HG02571 (cell line): ENCODE measurements at regions not wholly inside any gene's neighbourhood (a gene's known extent, or its start where the extent isn't known, plus 50 kb on each side); places are given as distances from the start of the nearest gene placed in this dataset.
A peak's percentile ranks its signal among the peaks of the same experiment; 100 is the strongest.
"Not testable (repeated sequence)": the region's sequence is repeated elsewhere in the genome, so short reads cannot be mapped to it uniquely, and the experiment has no call there.

Experiments used
- ATAC-seq: cut with Tn5 transposase; IDR thresholded peaks from one replicate; pipeline ENCODE4 v1.9.1; 2021; ENCODE audit warnings: mild to moderate bottlenecking, moderate library complexity; ENCODE audit not compliant: unreplicated experiment

DNA sequence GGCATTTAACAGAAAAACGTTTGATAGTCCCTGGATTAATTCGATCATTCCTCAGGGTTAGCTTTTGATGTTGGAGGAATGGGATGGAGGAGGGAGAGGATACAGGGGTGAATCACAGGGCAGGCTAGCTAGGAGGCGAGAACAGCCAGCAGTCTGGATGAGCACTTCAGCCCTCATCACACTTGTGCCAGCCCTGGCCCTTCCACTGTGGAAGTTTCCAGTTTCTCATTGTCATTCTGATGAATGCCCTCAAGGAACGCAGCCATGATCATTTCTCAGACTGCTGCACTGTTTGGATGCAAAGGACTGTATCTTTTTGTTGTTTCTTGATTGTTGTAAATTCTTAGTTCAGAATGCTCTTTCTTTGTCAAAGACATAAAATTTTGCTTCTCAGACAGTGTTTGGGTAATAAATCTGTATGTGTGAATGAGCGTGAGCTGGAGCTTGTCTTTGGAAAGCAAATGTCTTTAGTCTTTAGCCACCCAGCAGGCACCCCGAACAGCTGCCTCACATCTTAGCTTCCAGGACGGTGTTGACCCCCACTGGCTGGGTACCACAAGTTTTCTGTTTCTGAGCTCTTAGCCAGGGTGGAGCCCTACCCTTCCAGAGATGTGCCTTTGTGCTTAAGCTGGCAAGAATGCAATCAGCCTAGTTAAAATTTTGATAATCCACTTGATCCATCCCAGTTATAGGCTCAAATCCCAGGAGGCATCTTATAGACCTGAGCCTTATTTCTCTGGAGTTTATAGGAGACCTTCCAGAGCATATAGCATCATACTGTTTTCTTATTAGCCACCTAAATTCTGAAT lies 121.1 kb downstream of the PDCD6IP start:
- ATAC-seq, result no peak

DNA sequence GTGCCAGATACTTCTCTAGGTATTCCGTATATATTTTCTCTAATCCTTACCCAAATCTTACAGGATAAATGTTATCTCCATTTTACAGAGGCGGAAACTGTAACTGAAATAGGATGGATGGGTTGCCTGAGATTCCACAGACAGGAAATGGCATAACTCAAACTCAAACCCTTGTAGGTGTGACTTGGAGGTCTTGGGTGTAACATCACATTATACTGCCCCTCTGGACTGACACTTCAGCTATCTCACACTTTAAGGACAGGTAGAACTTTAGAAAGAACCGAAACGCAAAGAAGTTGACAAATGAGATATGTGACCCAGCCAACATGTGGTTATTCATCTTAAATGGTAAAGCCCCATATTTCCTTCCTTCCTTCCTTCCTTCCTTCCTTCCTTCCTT lies 122.1 kb downstream of the PDCD6IP start:
- no peak for ATAC-seq

- no peak for ATAC-seq
Observed at GRCh38 chr3:33921608-33922007, 123.2 kb downstream of the PDCD6IP start.

DNA sequence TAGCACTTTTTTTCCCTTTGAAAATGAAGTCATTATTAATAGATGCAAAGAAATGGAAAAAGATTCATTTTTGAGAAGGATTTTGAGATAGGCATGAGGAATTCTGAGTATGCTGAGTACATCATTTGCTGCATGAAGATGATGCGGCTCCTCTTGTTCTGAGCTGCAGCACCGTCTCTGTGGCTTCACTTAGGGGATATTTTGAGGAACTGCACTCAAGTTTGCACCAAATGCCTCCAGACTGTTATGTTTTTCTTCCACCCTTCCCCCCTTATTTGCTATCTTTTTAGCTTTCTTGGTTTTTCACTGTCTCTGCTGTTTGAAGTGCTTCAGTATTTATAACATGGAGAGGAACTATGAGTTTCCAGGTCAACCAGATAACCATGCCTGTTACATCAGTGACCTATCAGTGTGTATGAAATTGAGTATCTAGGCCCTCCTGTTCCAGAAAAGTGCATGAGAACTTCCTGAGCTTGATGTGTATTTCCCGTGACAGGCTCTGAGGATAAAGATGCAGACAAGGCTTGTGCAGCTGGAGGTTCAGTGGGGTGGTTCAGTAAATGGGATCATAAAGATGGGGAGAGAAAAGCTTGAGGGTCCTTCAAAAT lies 128.7 kb downstream of the PDCD6IP start:
- ATAC-seq, result no peak

DNA sequence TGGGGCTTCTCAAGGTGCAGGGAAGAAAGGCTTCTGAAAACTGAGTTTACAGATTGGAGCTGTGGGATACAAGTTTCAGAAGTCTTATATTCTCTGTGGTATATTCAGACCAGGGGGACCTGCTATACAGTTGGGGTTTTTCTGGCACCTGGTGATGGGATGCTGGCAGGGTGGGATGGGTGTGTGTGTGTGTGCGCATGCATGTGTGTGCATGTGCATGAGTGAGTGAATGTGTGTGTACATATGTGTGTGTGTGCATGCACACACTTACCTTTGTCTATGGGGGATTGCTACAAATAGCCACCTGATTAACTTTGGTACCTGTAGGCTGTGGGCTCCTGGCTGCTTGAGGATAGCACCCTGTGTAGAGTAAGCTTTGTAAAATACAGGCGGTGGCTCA lies 131.4 kb downstream of the PDCD6IP start:
- no peak for ATAC-seq

DNA sequence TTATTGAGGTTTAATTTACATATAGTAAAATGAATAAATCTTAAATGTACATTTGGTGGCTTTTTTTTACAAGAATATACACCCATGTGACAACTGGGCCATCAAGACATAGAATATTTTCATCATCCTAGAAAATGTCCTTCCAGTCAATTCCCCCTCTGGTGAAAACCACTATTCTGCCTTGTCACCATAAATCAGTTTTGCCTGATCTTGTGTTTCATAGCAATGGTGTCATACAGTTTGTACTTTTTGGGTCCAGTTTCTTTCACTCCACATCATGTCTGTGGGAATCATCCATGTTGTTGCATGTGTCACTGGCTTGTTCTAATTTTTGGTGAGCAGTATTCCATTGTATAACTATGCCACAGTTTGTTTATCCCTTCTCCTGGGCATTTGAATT lies 133.1 kb downstream of the PDCD6IP start:
- ATAC-seq, result no peak

DNA sequence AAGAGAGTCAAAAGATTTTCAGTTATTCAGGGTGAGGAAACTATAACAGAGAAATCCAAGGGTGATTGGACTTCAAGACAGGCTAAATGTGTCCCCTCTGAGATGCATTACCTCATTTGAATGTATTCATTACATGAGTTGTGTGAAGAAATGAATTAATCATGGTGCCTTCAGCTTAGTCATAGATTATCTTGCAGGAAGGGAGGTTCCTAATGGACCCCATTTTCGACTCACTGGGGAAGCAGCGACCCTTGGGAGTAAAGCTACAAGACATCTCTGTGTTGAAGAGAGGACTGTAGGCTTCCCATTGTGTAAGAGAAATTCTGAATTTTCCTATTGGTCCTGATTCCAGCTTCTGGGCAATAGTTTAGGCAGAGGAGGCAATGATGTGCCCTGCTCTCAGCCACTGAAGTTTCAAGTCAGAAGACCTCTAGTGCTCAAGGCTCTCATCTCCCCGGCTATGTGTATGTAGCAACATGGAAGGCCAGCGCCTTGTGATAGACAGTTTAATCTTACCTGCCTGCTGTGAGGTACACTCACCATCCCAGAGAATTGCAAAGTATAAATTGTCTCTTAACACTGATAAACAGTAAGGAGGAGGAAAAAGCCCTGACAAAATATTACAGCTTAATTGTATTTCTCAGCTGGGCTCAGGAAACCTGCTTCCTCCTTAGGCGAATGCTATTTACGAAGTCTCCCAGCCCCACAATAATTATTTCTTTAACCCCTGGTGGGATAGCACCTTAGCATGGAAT lies 133.8 kb downstream of the PDCD6IP start:
- ATAC-seq, result no peak

- no peak for ATAC-seq
Observed at GRCh38 chr3:33936171-33936920, 137.9 kb downstream of the PDCD6IP start.

GRCh38 chr3:33936921-33937525 lies 138.6 kb downstream of the PDCD6IP start:
- no peak for ATAC-seq

DNA sequence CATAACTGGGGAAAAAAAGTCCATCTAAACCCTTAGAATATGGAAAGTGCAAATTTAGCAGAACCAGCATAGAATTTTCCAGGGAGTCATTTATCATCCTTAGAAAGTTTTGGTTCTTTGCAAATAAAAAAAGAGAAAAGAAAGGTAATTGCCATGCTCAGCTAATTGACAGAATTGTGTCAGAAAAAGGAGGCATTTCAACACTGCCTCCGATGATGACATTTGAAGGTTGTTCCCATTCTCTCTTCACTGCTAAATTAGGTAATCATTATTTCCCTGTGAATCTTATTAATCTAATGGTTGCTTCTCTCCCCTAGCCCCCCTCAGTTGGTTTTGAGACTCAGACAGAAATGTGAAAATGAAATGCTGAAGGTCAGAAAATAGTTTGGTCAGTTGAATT lies 139.2 kb downstream of the PDCD6IP start:
- ATAC-seq, result no peak

DNA sequence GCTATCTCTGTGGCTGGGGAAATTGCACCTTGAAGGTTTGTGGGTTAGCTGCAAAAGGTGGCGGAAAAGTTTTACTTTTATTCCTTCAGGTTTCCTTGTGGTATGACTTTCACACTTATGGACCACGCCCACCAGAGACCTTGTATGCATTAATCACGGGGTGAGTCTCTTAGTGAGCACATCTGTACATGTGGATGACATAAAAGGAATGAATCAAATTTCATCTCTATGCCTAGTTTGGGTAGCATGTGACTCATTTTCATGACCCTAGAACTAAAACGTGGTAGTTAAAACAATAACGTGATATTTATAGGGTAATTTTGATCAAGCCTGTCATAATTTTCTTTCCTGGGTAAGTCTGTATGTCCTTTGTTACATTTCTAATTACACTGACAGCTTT lies 141.7 kb downstream of the PDCD6IP start:
- ATAC-seq, result no peak

DNA sequence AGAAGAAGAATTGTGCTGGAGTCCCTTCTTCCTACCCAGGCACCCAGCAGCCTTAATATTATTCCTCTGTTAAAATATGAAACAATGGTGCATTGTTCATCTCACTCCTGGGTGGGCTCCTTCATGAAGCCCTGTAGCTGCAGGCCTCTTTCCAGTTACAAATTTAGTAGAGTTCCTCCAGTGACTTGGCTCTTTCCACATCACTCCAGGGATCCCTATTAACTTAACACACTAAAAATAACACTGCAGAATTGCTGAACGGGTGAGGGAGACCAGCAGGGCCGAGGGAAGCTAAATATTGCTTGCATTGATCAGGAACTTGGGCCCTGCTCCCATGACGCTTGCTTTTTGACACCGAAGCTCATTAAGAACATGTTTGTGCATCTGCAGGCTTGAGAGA lies 142.3 kb downstream of the PDCD6IP start:
- ATAC-seq, result no peak

DNA sequence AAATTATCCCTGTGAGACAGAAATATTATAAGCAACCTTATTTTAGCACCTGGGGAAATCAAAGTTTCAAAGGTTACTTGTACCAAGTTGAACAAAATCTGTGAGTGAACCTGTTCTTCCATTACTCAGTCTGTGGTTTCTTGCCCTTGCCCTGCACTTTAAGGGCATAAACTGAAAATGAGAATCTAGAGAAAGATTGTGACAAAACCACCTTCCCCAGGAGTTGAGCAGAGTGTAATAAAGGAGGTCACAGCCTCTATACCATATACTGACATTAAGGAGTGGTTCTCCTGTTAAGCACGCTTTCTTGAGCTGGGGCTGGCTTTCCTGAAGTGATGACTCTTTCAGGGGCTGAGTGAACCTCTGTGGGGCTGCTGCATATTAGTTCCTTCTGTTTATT lies 143.4 kb downstream of the PDCD6IP start:
- ATAC-seq, result peak; percentile 60

DNA sequence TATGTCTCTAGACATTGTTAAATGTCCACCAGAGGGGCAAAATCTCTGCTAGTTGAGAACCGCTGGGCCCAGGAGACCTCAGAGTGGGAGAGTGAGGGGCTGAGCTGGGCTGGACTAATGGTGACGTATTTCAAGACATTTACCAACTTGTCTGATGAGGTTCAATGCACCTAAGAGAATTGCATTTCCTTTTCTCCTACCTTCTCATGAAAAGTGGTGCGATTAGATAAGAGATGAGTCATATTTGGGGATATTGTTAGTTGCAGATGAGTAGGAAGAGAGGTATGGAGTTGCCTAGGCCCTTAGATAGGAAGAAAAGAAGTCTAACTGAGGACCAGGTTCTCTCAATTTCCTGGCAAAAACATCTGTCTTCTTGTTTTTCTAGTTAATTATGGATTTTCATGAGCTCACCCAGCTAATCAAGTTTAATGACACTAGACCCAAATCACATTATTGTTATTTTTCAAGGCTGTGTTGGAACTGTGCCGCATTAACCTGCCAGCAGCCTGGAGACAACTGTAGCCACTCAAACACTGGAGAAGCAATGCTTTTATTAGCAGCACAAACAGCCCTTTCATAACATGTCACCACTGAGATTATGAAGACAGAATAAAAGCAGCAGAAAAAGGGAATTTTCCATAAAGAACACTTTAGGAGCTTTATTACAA lies 144.2 kb downstream of the PDCD6IP start:
- no peak for ATAC-seq

- ATAC-seq, result no peak
Observed at GRCh38 chr3:33943277-33943676, 144.8 kb downstream of the PDCD6IP start.

DNA sequence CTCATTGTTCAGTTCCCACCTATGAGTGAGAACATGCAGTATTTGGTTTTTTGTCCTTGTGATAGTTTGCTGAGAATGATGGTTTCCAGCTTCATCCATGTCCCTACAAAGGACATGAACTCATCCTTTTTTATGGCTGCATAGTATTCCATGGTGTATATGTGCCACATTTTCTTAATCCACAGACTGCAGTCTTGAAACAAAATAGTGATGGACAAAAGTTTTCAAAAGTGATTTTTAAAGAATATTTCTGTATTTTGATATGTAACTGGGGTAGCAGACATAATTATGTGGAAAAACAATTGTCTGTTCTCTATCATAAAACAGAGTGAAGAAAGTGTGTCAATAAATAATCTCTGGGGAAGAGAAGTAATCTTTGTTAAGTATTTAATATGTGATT lies 148.2 kb downstream of the PDCD6IP start:
- not testable (repeated sequence) for ATAC-seq

- no peak for ATAC-seq
Observed at GRCh38 chr3:33947272-33948195, 149.1 kb downstream of the PDCD6IP start.

DNA sequence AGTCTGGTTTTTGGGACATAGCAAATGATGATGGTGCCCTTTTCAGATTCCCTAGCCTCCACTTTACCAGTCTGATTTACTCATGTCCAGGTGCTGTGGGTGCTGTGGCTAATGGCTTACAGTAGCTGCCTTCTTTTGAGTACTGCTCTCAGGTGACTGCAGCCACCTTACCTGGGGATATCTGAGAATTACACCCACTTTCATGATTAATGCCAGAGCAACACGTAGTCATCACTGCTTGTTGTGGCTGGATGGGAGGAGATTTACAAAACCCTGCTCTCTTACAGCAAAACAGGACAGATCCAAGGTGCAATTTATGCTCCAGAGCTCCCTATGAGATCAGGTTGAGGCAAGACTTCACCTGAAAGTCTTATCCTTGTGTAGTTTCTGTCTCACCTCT lies 150.6 kb downstream of the PDCD6IP start:
- no peak for ATAC-seq

- ATAC-seq, result no peak
Observed at GRCh38 chr3:33954956-33955355, 156.5 kb downstream of the PDCD6IP start.
